Kidney glomerular epithelial cell (primary cell): ENCODE measurements at regions not wholly inside any gene's neighbourhood (a gene's known extent, or its start where the extent isn't known, plus 50 kb on each side); places are given as distances from the start of the nearest gene placed in this dataset.
A peak's percentile ranks its signal among the peaks of the same experiment; 100 is the strongest.
"Not testable (repeated sequence)": the region's sequence is repeated elsewhere in the genome, so short reads cannot be mapped to it uniquely, and the experiment has no call there.

Source experiments
- DNase-seq: peaks from one replicate; lab custom pipeline; 2025; lab: John Stamatoyannopoulos, UW

GRCh38 chr6:86057293-86057980 lies 414.8 kb upstream of the SYNCRIP start:
- not testable (repeated sequence) for DNase-seq

- no peak for DNase-seq
Measured at GRCh38 chr6:86045038-86045437, 402.4 kb upstream of the SYNCRIP start.

DNA sequence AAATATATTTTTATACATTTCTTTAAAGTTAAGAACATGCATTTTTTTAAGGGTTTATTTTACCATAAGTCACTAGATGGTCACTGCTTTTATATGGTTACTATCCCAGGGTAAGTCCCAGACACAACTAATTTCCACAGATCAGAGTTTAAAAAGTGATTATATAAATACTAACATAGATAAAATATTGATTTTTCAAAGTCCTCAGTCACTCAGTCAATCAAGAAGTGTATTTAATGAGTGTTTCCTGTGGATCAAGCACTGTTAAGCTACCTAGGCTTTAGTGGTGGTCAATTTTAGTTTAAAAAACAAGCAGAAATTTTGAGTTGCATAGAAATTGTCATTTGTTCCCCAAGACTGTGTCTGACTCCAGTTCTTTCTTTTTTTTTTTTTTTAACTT lies 399.5 kb upstream of the SYNCRIP start:
- DNase-seq: no peak

- no peak for DNase-seq
Measured at GRCh38 chr6:86031713-86032112, 389.0 kb upstream of the SYNCRIP start.

DNA sequence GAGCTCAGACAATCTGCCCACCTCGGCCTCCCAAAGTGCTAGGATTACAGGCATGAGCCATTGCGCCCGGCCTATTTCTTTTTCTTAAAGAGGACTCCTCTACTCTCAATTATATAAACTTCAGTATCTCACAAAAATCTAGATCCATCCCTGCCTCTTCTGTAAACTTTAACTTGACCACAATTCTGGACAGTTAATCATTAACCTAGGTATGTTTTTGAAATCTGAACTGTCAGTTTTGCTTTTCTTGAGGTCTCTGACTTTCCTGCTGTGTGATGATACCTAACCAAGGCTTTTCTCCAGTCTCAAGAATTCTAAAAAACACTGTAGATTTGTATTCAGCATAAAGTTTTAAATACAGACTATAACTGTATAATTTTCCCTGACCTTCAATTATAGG lies 388.2 kb upstream of the SYNCRIP start:
- DNase-seq: peak; percentile 19

- DNase-seq: no peak
Measured at GRCh38 chr6:86028776-86029175, 386.1 kb upstream of the SYNCRIP start.

GRCh38 chr6:86026890-86027289 lies 384.2 kb upstream of the SYNCRIP start:
- DNase-seq: not testable (repeated sequence)

- DNase-seq: no peak
Measured at GRCh38 chr6:86017236-86017635, 374.6 kb upstream of the SYNCRIP start.

- no peak for DNase-seq
Measured at GRCh38 chr6:86016567-86016966, 373.9 kb upstream of the SYNCRIP start.

GRCh38 chr6:86016077-86016476 lies 373.4 kb upstream of the SYNCRIP start:
- no peak for DNase-seq

DNA sequence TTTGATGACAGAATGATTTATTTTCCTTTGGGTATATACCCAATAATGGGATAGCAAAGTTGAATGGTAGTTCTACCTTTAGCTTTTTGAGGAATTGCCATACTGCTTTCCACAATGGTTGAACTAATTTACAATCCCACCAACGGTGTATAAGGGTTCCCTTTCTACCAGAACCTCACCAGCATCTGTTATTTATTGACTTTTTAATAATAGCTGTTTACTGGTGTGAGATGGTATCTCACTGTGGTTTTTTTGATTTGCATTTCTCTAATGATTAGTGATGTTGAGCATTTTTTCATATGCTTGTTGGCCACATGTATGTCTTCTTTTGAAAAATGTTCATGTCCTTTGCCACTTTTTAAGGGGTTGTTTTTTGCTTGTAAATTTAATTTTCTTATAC lies 370.3 kb upstream of the SYNCRIP start:
- not testable (repeated sequence) for DNase-seq

DNA sequence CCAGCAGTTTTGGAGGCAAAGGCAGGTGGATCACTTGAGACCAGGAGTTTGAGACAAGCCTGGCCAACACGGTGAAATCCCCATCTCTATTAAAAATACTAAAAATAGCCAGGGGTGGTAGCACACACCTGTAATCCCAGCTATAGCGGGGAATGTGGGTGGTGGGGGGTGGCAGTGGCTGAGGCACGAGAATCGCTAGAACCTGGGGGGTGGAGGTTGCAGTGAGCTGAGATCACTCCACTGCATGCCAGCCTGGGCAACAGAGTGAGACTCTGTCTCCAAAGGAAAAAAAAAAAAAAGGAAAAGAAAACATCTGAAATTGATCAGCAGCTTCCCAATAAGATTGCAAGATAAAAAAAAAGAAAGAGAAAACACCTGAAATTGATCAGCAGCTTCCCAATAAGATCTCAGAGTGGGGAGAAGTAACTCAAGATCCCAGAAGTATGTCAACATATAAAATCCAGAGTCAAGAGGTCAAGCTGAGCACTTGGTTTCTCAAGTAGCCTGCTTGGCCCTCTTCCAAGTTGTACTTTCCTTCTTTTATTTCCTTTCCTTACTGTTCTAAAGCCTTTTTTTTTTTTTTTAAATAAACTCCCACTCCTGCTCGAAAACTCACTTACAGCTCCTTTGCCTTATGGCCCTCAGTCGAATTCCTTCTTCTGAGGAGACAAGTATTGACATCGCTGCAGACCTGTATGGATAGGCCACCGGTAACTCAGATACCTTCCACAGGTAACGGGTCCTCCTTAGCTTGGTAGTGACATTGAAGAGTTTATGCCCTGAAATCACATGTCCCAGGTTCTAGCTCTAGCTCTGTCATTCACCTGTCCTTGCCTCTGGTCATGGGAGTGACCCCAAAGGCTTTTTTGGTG lies 368.5 kb upstream of the SYNCRIP start:
- no peak for DNase-seq

DNA sequence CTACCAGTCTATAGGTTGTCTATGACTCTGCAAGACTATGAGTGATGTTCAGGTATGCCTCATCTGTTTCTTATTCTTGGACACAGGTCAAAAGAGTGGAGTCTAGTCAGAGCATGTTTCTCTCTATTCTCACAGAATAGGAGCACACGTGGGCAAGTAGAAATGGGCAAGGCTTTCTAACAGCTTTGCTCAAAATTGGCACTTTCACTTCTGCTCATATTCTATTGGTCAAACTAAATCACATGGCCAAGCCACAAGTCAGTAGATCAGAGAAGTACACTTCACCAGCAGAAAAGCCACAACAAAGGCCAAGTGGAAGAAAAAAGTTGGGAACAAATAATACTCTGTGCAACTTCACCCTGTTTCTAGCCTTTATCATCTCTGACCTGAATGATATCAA lies 354.5 kb upstream of the SYNCRIP start:
- no peak for DNase-seq

DNA sequence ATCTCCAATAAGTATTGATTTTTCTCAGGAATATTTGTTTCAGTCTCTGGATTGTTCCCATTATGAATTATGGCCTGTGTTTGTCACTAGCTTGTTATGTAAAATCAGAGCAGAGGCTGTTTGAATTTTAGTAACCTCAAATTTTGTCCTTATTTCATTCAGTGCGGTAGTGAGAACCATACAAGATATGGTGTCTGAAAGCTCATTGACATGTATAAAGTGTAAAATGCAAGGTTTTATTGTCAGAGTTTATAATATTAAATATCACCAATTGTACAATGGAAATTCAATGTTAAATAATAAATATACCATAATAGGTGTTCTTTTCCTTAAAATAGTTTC lies 353.3 kb upstream of the SYNCRIP start:
- DNase-seq: no peak

- DNase-seq: no peak
Measured at GRCh38 chr6:85995339-85996033, 352.8 kb upstream of the SYNCRIP start.

DNA sequence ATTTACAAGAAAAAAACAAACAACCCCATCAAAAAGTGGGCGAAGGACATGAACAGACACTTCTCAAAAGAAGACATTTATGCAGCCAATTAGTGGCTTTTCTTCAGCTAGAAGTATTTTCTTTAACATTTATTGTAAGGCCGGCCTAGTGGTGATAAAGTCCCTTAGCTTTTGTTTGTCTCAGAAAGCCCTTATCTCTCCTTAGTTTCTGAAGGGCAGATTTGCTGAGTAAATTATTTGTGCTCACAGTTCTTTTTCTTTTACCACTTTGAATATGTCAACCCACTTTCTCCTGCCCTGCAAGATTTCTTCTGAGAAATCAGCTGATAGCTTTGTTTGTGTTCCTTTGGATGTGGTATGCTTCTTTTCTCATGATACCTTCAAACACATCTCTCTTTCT lies 344.0 kb upstream of the SYNCRIP start:
- no peak for DNase-seq

DNA sequence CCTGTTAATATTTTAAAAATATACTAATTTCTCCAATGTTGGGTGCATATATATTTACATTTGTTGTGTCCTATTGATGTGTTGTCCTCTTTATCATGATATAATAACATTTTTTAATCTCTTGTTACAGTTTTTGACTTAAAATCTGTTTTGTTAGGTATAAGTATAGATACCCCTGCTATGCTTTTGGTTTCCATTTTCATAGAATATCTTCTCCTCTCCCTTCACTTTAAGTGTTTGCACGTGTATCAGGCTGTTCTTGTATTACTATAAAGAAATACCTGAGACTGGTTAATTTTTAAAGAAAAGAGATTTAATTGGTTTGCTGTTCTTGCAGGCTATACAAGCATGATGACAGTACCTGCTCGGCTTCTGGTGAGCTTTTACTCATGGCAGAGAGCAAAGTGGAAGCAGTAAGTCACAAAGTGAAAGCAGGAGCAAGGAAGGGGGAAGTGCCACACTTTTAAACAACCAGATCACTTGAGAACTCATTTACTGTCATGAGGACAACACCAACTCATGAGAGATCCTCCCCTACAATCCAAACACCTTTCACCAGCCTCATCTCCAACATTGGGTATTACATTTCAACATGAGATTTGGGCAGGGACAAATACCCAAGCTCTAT lies 340.5 kb upstream of the SYNCRIP start:
- no peak for DNase-seq

DNA sequence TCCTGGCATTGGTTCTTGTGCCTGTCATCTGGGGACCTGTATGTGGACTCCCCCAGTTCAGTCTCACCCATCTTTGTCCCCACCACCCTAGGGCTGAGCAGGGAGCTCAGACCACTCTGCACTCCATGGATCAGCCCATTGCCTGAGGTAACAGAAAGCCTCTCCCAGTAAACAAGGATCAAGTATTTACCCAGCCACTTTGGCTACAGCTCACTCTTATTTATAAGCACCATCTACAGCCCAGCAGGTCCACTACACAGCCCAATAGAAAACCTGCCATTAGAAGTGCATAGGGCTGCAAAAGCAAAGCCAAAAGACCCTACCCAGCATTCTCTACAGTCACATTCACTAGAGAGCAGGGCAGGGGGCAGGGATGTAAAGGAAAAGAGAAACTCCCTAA lies 335.0 kb upstream of the SYNCRIP start:
- DNase-seq: no peak

DNA sequence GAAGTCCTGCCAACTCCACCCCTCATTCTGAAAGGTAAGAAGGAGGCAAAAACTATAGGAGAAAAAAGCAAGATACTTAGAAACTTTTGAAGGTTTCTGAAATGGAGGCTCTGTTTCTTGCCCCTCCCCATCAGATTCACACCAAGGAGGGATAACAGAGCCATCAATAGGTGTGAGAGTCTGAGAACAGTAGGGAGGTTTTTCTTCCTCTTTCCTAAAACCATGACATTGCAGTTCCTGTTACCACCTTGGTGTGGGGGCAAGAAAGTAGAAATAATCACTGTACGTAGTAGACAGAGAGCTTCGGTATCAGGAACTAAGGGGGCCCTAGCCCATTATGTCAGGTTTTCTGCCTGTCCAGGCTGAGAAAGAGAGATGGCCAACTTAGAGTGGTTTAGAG lies 333.3 kb upstream of the SYNCRIP start:
- no peak for DNase-seq

DNA sequence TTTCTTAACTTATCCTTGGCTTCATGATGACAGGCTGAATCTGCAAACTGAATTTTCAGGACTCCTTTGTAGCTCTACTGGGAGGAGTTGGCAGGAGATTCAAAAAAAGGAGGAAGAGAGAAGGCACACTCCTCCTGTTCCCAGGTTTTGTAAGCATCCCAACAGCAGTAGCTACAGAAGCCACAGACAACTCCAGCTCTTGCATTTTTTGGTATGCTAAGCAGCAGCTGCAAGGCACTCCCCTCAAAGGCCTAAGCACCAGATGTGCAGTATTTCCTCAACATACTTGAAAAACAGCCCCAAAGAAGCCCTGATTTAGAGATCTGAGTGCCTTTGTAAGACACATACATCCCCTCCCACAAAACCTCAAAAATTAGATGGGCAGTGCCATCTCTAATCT lies 328.6 kb upstream of the SYNCRIP start:
- no peak for DNase-seq

- no peak for DNase-seq
Measured at GRCh38 chr6:85966828-85967227, 324.1 kb upstream of the SYNCRIP start.

- no peak for DNase-seq
Measured at GRCh38 chr6:85961746-85962145, 319.1 kb upstream of the SYNCRIP start.

- DNase-seq: no peak
Measured at GRCh38 chr6:85961125-85961524, 318.4 kb upstream of the SYNCRIP start.
